HG03378 (cell line): ENCODE measurements at regions not wholly inside any gene's neighbourhood (a gene's known extent, or its start where the extent isn't known, plus 50 kb on each side); places are given as distances from the start of the nearest gene placed in this dataset.
"Not testable (repeated sequence)": the region's sequence is repeated elsewhere in the genome, so short reads cannot be mapped to it uniquely, and the experiment has no call there.

Experiments used
- ATAC-seq: cut with Tn5 transposase; IDR thresholded peaks from one replicate; pipeline ENCODE4 v1.9.1; 2021; ENCODE audit warnings: mild to moderate bottlenecking, moderate library complexity; ENCODE audit not compliant: unreplicated experiment

GRCh38 chr2:67318031-67318430, 79.1 kb upstream of the ETAA1 start:
- ATAC-seq: no peak

DNA sequence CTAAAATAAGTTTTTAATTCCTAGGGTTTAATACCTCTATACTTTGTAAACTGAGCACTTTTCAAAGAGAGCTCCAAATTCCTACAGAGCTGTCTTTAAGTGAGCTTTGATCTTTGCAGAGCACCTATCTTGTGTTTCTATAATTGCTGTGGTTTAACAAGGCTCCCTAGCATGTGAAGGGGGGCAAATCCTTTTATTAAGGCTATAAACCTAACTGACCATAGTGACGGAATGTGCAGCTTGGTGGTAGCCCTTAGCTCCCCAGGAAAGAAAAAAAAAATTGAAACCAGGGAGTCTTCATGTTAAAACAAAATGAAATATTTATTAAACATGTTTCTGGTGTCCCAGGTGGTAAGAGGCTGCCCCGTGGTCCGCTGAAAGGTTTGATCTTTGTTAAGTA, 78.6 kb upstream of the ETAA1 start:
- no peak for ATAC-seq

DNA sequence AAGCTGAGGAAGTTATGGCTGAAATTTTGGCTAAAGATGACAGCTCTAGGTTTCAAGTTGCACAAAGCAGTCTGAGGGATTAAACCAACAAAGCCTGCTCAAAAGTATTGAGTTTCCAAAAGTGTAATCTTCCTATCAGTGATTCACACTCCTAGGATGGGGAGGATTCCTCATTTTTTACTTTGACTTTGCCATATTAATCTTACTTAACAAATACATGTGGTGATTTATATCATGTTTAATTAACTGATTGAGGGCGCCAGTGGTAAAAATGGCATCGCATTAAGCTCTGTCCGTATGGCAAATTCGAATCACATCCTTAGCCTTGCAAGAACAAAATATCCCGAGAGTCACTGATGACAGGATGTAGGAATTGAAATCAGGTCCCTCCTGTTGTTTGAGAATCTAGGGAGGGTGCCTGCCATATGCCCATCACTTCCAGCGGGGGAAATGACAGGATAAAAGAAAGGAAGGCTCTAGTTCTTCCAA, 78.1 kb upstream of the ETAA1 start:
- ATAC-seq: no peak

DNA sequence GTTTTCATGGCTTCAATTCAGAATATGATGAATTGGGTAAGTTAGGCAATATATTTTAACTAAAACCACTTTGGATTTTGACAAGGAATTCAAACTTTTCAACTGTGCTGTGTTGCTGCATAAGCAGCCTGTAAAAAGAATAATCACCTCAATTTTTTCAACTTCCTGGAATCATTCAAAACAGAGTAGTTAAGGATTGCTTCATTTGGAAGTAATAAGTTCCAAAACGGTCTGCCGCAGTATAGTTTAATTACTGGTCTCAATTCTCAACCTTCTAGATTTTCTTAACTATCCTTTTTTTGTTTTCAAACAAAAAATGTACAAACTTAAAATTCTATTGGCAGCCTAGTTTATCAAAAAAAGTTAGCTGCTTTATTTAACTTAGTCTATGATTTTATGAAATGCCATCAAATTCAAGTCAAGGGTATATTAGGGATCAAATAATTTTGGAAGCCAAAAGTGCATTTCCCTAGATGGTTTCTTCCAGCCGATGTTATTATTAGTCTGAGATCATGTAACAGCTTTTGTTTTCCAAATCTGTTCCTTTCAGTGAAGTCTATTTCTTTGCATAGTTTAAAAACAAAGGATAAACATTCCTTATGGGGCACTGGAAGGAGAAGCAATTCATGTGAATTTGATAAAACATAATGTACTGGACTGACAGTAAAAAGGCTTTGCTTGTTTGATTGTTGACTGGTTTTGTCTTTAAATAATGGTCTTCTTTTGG, 76.1 kb upstream of the ETAA1 start:
- ATAC-seq: no peak

DNA sequence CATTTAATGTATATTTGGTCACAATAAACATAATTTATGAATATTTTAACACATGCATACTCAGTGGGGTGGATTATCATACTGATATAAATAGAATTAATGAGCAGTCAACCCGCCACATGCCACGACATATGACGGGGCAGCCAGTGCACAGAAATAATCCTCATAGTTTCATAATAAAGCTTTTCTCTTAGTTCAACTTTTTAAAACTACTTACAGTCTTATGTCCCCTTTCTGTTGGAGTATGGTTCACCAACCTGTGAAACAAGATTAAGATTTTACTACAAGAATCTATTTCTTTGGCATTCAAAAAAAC, 75.6 kb upstream of the ETAA1 start:
- no peak for ATAC-seq

GRCh38 chr2:67322353-67323001, 74.7 kb upstream of the ETAA1 start:
- no peak for ATAC-seq

DNA sequence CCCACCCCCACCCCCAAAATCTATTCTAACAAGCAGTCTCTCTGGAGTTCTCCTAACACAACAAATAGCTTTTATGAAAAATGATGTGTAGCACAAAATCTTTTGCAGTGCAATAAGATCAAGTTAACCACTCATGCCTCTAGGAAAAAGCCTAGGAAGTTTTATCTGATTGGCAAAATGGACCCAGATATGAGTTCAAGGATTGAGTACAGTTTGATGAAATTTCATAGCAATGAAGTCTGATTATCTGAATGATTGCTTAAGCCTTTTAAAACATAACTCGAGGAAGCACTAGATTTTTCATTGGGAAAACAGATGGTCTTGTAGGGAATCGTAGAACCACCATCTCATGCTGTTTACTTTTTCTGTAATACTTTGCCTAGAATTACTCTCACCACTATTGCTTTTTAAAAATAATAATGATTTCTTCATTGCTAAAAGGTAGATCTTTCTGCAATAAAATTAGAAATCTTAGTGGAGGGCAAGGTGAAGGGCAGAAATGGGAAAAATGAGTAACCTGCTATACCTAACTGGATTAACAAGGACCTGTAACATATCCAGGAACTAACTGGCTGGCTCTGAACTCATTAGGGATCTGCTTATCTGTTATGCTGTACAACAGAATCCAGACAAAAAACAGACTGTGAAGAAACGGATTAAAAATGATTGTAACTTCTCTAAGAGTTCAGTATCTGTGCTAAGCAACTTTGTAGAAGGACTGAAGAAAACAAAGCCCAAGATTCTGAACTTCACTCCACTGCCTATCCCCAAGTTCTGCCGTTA, 73.7 kb upstream of the ETAA1 start:
- no peak for ATAC-seq

GRCh38 chr2:67329513-67329912, 67.6 kb upstream of the ETAA1 start:
- no peak for ATAC-seq

DNA sequence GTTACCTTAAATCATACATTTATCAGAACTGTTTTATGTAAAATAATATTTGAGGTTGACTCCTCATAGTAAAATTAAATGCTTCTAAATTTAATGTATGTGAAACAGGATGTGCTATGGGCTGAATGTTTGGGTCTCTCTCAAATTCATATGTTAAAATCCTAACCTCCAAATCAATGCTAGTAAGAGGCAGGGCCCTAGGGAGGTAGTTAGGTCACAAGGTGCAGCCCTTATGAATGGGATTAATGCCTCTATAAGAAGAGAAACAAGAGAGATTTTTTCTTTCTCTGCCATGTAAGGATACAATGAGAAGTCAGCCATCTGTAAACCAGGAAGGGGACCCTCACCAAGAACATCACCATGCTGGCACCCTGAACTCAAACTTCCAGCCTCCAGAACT, 67.2 kb upstream of the ETAA1 start:
- ATAC-seq: no peak

GRCh38 chr2:67331419-67332086, 65.6 kb upstream of the ETAA1 start:
- ATAC-seq: not testable (repeated sequence)

- no peak for ATAC-seq
Measured at GRCh38 chr2:67337903-67338302, 59.2 kb upstream of the ETAA1 start.

GRCh38 chr2:67338601-67339233, 58.4 kb upstream of the ETAA1 start:
- ATAC-seq: no peak

- no peak for ATAC-seq
Measured at GRCh38 chr2:67339234-67339885, 57.8 kb upstream of the ETAA1 start.

DNA sequence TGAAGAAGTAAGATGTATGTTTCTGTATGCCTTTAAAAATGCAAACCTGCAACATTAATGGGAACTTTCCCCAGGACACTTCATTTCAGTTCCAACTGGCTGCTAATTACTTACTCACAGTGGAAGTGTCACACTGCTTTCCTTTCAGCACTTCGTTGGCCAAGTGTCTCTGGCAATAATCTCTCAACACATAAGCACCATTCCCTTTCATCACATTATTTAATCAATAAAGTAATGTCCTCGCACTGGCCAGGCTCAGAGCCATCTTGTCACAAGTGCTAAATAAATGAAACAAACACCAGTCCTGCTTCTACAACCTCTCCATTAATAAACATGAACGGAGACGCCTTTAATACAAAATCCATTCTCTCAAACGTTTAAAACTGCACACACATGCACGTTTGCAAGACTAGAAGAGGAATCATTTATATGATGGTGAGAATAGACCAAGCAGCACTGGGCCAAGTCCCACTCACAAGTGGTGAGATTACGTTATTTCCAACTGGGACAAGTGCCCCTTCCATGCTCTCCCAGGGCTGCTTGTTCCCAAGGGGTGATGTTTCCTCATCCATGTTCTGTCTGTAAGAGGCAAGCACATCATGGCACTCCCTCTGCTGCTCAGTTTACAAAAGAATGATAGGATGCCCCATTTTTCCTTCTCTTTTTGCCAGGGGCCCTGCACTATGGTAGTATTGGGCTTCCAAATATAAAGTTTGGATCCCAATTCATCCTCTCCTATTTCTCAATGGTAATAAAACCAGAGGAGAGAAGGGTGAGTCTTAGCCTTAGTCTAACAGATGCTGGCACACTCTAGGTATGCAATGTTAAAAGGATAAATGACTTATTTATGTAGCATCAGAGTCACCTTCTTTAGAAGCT, 56.8 kb upstream of the ETAA1 start:
- ATAC-seq: no peak

DNA sequence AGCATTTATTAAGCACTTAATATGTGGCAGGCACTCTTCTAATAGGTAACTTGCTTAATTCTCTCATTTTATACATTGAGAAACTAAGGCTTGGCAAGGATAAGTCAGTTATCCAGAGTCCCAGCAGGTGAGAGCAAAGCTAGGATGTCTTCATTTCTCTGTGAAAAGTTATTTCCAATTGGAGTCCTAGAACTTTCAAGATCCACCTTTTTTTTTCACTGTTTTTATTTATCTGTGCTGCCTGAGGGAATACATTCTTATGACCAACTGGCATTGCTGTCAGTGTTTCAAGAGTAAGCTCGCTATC, 56.2 kb upstream of the ETAA1 start:
- no peak for ATAC-seq

DNA sequence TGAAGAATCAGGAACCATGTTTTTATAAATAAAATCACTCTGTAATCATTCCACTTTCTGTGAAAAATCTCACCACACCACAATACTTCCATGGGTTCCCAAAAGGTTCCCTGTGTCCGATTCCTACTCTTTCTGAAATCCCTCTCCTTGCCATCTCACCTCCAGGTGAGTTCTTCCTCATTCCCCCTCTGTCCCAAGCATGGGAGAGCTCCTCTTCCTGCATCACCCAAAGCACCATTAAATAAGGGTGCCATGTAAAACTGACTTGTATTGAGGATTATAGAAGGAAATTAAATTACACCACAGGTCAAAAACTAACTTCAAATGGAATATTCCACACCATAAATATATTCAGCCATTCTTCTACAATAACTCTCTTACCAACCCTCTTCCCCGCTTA, 55.8 kb upstream of the ETAA1 start:
- ATAC-seq: no peak

- no peak for ATAC-seq
Measured at GRCh38 chr2:67342394-67342793, 54.7 kb upstream of the ETAA1 start.

GRCh38 chr2:67346718-67347407, 50.3 kb upstream of the ETAA1 start:
- ATAC-seq: no peak
